ENCODE measurements at regions not wholly inside any gene's neighbourhood (a gene's known extent, or its start where the extent isn't known, plus 50 kb on each side); places are given as distances from the start of the nearest gene placed in this dataset.

DNA sequence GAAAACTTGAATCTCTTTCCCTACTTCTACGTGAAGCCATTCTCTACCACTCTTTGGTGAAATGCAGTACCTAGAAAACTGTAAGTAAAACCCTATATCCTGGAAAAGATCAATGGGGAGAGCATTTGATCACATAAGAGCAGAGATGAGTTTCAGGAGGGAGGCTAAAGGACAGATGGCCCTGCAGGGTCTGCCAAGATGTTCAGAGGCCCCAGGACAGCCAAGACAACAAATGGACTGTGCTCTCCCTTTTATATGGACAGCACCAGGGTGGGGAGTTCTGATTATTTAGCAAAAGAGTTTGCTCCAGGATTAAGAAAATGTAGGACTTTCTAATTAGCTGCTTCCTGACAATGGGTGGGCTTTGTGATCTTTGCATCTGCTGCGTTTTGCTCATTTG lies 101.7 kb downstream of the DCK start:
- Histone ChIP-seq H3K9me3 (ENCODE audit: control insufficient read depth, insufficient read depth, low read depth, low read length) (no peaks in the 10 kb centered on the region), H2AFZ (ENCODE audit: low read length) (peak overlapping the region; percentile 28)
- TF ChIP-seq EZH2 (IDR thresholded peaks at IDR 0.05; ENCODE audit: low read length, missing control alignments): no peak
- no peak for TF ChIP-seq CTCF (conservative IDR thresholded peaks at IDR 0.05 in 1 of 2, IDR thresholded peaks at IDR 0.05 in 1 of 2; ENCODE audit: low read depth in 1 of 2, low read length in 2 of 2)

DNA sequence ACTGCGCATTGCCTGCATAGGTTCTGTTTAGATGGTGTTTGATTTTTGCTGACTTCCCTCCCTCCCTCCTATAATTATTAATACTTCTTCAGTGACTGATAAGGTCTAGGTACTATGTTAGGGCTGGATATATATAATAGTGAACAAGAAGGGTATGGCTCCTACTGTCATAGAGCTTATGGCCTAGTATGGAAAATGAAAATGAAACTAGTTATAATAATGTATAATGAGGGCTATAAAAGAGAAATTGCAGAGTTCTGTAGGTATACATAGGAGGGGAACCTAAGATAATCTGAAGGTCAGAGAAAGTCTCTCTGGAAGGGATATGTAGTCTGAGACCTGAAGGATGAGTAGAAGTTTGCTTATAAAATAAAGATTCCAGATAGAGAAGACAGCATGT lies 102.1 kb downstream of the DCK start:
- no peak overlapping the region for H3K4me3 ChIP-seq (replicated peaks in 1 of 4; ENCODE audit: control extremely low read depth in 1 of 4, insufficient read depth in 1 of 4, low read depth in 3 of 4, low read length in 4 of 4)
- H3K27me3 ChIP-seq (ENCODE audit: control insufficient read depth, insufficient read depth, low read length): no peaks in the 10 kb centered on the region
- peak in 1 of 2 donors; percentile 20 for DNase-seq (ENCODE audit: low read depth in 2 of 2)
- H4K20me1 ChIP-seq (ENCODE audit: control insufficient read depth, extremely low read depth, insufficient read depth, low read length): no peaks in the 10 kb centered on the region
- peak overlapping the region; percentile 28 for H2AFZ ChIP-seq (ENCODE audit: low read length)
- H3K4me1 ChIP-seq (ENCODE audit: control insufficient read depth, extremely low read depth, insufficient read depth, low read length): no peaks in the 10 kb centered on the region
- H3K27ac ChIP-seq (ENCODE audit: insufficient read depth, low read length): no peak overlapping the region
- peak overlapping the region; percentile 57 for H3K4me2 ChIP-seq (ENCODE audit: extremely low read depth, insufficient read depth, low read length)
- H3K9me3 ChIP-seq (ENCODE audit: control insufficient read depth, insufficient read depth, low read depth, low read length): no peaks in the 10 kb centered on the region
- no peaks in the 10 kb centered on the region for H3K36me3 ChIP-seq (ENCODE audit: control insufficient read depth, insufficient read depth, low read length)
- TF ChIP-seq EZH2 (IDR thresholded peaks at IDR 0.05; ENCODE audit: low read length, missing control alignments) (no peak), CTCF (conservative IDR thresholded peaks at IDR 0.05 in 1 of 2, IDR thresholded peaks at IDR 0.05 in 1 of 2; ENCODE audit: low read depth in 1 of 2, low read length in 2 of 2) (no peak)
- H3K9ac ChIP-seq (ENCODE audit: insufficient read depth, low read length): no peak overlapping the region
- H3K79me2 ChIP-seq (ENCODE audit: control insufficient read depth, insufficient read depth, low read length): no peaks in the 10 kb centered on the region

More for the DNA sequence above, 101.7 kb downstream of the DCK start:
- no peaks in the 10 kb centered on the region for H3K79me2 ChIP-seq (ENCODE audit: control insufficient read depth, insufficient read depth, low read length)
- H4K20me1 ChIP-seq (ENCODE audit: control insufficient read depth, extremely low read depth, insufficient read depth, low read length): no peaks in the 10 kb centered on the region
- no peak for DNase-seq (ENCODE audit: low read depth in 2 of 2)
- H3K27ac ChIP-seq (ENCODE audit: insufficient read depth, low read length): no peak overlapping the region
- no peak overlapping the region for H3K4me2 ChIP-seq (ENCODE audit: extremely low read depth, insufficient read depth, low read length)
- H3K27me3 ChIP-seq (ENCODE audit: control insufficient read depth, insufficient read depth, low read length): no peaks in the 10 kb centered on the region
- H3K4me1 ChIP-seq (ENCODE audit: control insufficient read depth, extremely low read depth, insufficient read depth, low read length): no peaks in the 10 kb centered on the region
- H3K9ac ChIP-seq (ENCODE audit: insufficient read depth, low read length): no peak overlapping the region
- H3K4me3 ChIP-seq (replicated peaks in 1 of 4; ENCODE audit: control extremely low read depth in 1 of 4, insufficient read depth in 1 of 4, low read depth in 3 of 4, low read length in 4 of 4): no peak overlapping the region
- no peaks in the 10 kb centered on the region for H3K36me3 ChIP-seq (ENCODE audit: control insufficient read depth, insufficient read depth, low read length)

GRCh38 chr4:71107726-71108125 lies 114.3 kb downstream of the DCK start:
- no peak for DNase-seq (ENCODE audit: low read depth in 2 of 2)
- no peak overlapping the region for H3K9ac ChIP-seq (ENCODE audit: insufficient read depth, low read length)
- H3K27me3 ChIP-seq (ENCODE audit: control insufficient read depth, insufficient read depth, low read length): no peaks in the 10 kb centered on the region
- no peaks in the 10 kb centered on the region for H3K9me3 ChIP-seq (ENCODE audit: control insufficient read depth, insufficient read depth, low read depth, low read length)
- no peak overlapping the region for H3K4me2 ChIP-seq (ENCODE audit: extremely low read depth, insufficient read depth, low read length)
- no peaks in the 10 kb centered on the region for H3K79me2 ChIP-seq (ENCODE audit: control insufficient read depth, insufficient read depth, low read length)
- no peak overlapping the region for H3K27ac ChIP-seq (ENCODE audit: insufficient read depth, low read length)
- TF ChIP-seq CTCF (conservative IDR thresholded peaks at IDR 0.05 in 1 of 2, IDR thresholded peaks at IDR 0.05 in 1 of 2; ENCODE audit: low read depth in 1 of 2, low read length in 2 of 2) (no peak), EZH2 (IDR thresholded peaks at IDR 0.05; ENCODE audit: low read length, missing control alignments) (no peak)
- no peaks in the 10 kb centered on the region for H3K4me1 ChIP-seq (ENCODE audit: control insufficient read depth, extremely low read depth, insufficient read depth, low read length)
- H3K36me3 ChIP-seq (ENCODE audit: control insufficient read depth, insufficient read depth, low read length): no peaks in the 10 kb centered on the region
- H4K20me1 ChIP-seq (ENCODE audit: control insufficient read depth, extremely low read depth, insufficient read depth, low read length): no peaks in the 10 kb centered on the region
- no peak overlapping the region for H2AFZ ChIP-seq (ENCODE audit: low read length)
- no peak overlapping the region for H3K4me3 ChIP-seq (replicated peaks in 1 of 4; ENCODE audit: control extremely low read depth in 1 of 4, insufficient read depth in 1 of 4, low read depth in 3 of 4, low read length in 4 of 4)
